GM23338 (cell line): ENCODE measurements at regions not wholly inside any gene's neighbourhood (a gene's known extent, or its start where the extent isn't known, plus 50 kb on each side); places are given as distances from the start of the nearest gene placed in this dataset.
A peak's percentile ranks its signal among the peaks of the same experiment; 100 is the strongest.

Source experiments
- ATAC-seq: fragments of 200-7000 bp; cut with Tn5 transposase; 3 replicates; pipeline ENCODE4 v1.9.1; 2020
- DNase-seq: peaks from one replicate; pipeline ENCODE4 v3.0.0-alpha.2; 2015; ENCODE audit warnings: low spot score
- H2AFZ ChIP-seq: fragments of 200-600 bp; sonication (generic); 2 replicates; pipeline ENCODE4 v1.8.0; 2016; ENCODE audit warnings: antibody characterized with exemption, mild to moderate bottlenecking, moderate library complexity
- H3F3A ChIP-seq: fragments of 200-600 bp; sonication (generic); replicated peaks from 2 replicates; pipeline ENCODE4 v1.8.0; 2017; ENCODE audit warnings: antibody characterized with exemption, mixed run types, low read depth
- H3K27ac ChIP-seq: fragments of 200-600 bp; sonication (generic); 2 replicates; pipeline ENCODE4 v1.6.1; 2016; ENCODE audit warnings: low read depth
- H3K27me3 ChIP-seq: fragments of 200-600 bp; sonication (generic); 2 replicates; pipeline ENCODE4 v1.8.0; 2016; ENCODE audit warnings: mild to moderate bottlenecking, mixed run types, moderate library complexity; ENCODE audit not compliant: insufficient read depth
- H3K36me3 ChIP-seq: fragments of 200-600 bp; sonication (generic); 2 replicates; pipeline ENCODE4 v1.8.0; 2016; ENCODE audit warnings: mild to moderate bottlenecking; ENCODE audit not compliant: insufficient read depth
- H3K4me1 ChIP-seq: fragments of 200-600 bp; sonication (generic); 2 replicates; pipeline ENCODE4 v1.8.0; 2016; ENCODE audit warnings: mild to moderate bottlenecking, moderate library complexity; ENCODE audit not compliant: insufficient read depth
- H3K4me2 ChIP-seq: fragments of 200-600 bp; sonication (generic); 2 replicates; pipeline ENCODE4 v1.7.1; 2017; ENCODE audit warnings: mixed run types
- H3K4me3 ChIP-seq: fragments of 200-600 bp; sonication (generic); 2 replicates; pipeline ENCODE4 v1.6.1; 2016; ENCODE audit warnings: mixed run types
- H3K79me2 ChIP-seq: fragments of 200-600 bp; sonication (generic); replicated peaks from 2 replicates; pipeline ENCODE4 v1.8.0; 2017; ENCODE audit warnings: mild to moderate bottlenecking; ENCODE audit not compliant: insufficient read depth
- H3K9me2 ChIP-seq: fragments of 200-600 bp; sonication (generic); 2 replicates; pipeline ENCODE4 v1.8.0; 2017; ENCODE audit not compliant: insufficient read depth
- H4K20me1 ChIP-seq: fragments of 200-600 bp; sonication (generic); replicated peaks from 2 replicates; pipeline ENCODE4 v1.8.0; 2017; ENCODE audit warnings: mild to moderate bottlenecking; ENCODE audit not compliant: insufficient read depth
- H3K27ac Mint-ChIP-seq: 2 replicates; pipeline ENCODE4 v1.8.0; 2020; ENCODE audit warnings: inconsistent platforms, mild to moderate bottlenecking, moderate library complexity, mixed read lengths
- H3K27me3 Mint-ChIP-seq: 3 replicates; pipeline ENCODE4 v1.8.0; 2022; ENCODE audit warnings: low read depth, mild to moderate bottlenecking, moderate library complexity, mixed read lengths, inconsistent platforms; ENCODE audit not compliant: insufficient read depth, poor library complexity
- H3K36me3 Mint-ChIP-seq: 3 replicates; pipeline ENCODE4 v1.8.0; 2021; ENCODE audit warnings: low read depth, mild to moderate bottlenecking, inconsistent platforms, moderate library complexity, mixed read lengths
- H3K4me1 Mint-ChIP-seq: 3 replicates; pipeline ENCODE4 v1.8.0; 2020; ENCODE audit warnings: mild to moderate bottlenecking, inconsistent platforms, mixed read lengths
- H3K4me3 Mint-ChIP-seq: 3 replicates; pipeline ENCODE4 v1.8.0; 2021; ENCODE audit warnings: moderate library complexity, mild to moderate bottlenecking, inconsistent platforms, mixed read lengths
- H3K9me3 Mint-ChIP-seq: 3 replicates; pipeline ENCODE4 v1.8.0; 2020; ENCODE audit warnings: moderate library complexity, mild to moderate bottlenecking, inconsistent platforms, mixed read lengths
- CREB1 ChIP-seq: fragments of 250-450 bp; sonication (Bioruptor Pico); IDR thresholded peaks from 2 replicates; pipeline ENCODE4 v1.5.0; 2020; ENCODE audit warnings: low read depth, mild to moderate bottlenecking, moderate library complexity
- JUNB ChIP-seq: IDR thresholded peaks from one replicate; pipeline ENCODE4 v1.6.1; 2016; ENCODE audit warnings: antibody characterized with exemption; ENCODE audit not compliant: unreplicated experiment
- NANOG ChIP-seq: IDR thresholded peaks from 2 replicates; pipeline ENCODE4 v1.6.1; 2016; ENCODE audit warnings: antibody characterized with exemption, borderline replicate concordance
- POLR2AphosphoS5 ChIP-seq: IDR thresholded peaks from 2 replicates; pipeline ENCODE4 v1.6.1; 2016; ENCODE audit warnings: antibody characterized with exemption, low read depth
- STAT1 ChIP-seq: IDR thresholded peaks from one replicate; pipeline ENCODE4 v1.6.1; 2016; ENCODE audit warnings: antibody characterized with exemption; ENCODE audit not compliant: unreplicated experiment
- ZNF114 ChIP-seq: fragments of 250-450 bp; sonication (Bioruptor Pico); IDR thresholded peaks from 2 replicates; pipeline ENCODE4 v1.5.0; 2020; ENCODE audit warnings: mild to moderate bottlenecking, moderate library complexity
- ZNF331 ChIP-seq: fragments of 250-450 bp; sonication (Bioruptor Pico); IDR thresholded peaks from 2 replicates; pipeline ENCODE4 v1.5.0; 2020; ENCODE audit warnings: low read depth, mild to moderate bottlenecking, moderate library complexity
- TF ChIP-seq, protein P1 (sequence below): IDR thresholded peaks from one replicate; pipeline ENCODE4 v1.6.1; 2018; ENCODE audit warnings: antibody characterized with exemption; ENCODE audit not compliant: unreplicated experiment
- TF ChIP-seq, protein P2 (sequence below): IDR thresholded peaks from 2 replicates; pipeline ENCODE4 v1.6.1; 2016; ENCODE audit warnings: antibody characterized with exemption

GRCh38 chr6:90758741-90759140 is 171.9 kb upstream of the MAP3K7 start:
- Histone ChIP-seq H3K9me2 (no peaks in the 10 kb centered on the region), H2AFZ (no peak overlapping the region), H3K79me2 (no peaks in the 10 kb centered on the region), H4K20me1 (no peaks in the 10 kb centered on the region), H3K4me3 (no peak overlapping the region), H3F3A (no peaks in the 10 kb centered on the region), H3K4me2 (no peak overlapping the region), H3K4me1 (peaks cover 4% of the 10 kb centered on the region; the same call in 1 of the 2 replicates), H3K36me3 (no peaks in the 10 kb centered on the region), H3K27me3 (no peaks in the 10 kb centered on the region), H3K27ac (no peak overlapping the region)
- DNase-seq (peak; percentile 33), ATAC-seq (peak; percentile 73)
- Mint-ChIP-seq H3K36me3 (no peaks in the 10 kb centered on the region), H3K27ac (no peak overlapping the region), H3K27me3 (no peaks in the 10 kb centered on the region), H3K4me3 (no peak overlapping the region), H3K9me3 (no peaks in the 10 kb centered on the region), H3K4me1 (peaks cover 6% of the 10 kb centered on the region; the same call in 2 of the 3 replicates)
- TF ChIP-seq, protein P1, sequence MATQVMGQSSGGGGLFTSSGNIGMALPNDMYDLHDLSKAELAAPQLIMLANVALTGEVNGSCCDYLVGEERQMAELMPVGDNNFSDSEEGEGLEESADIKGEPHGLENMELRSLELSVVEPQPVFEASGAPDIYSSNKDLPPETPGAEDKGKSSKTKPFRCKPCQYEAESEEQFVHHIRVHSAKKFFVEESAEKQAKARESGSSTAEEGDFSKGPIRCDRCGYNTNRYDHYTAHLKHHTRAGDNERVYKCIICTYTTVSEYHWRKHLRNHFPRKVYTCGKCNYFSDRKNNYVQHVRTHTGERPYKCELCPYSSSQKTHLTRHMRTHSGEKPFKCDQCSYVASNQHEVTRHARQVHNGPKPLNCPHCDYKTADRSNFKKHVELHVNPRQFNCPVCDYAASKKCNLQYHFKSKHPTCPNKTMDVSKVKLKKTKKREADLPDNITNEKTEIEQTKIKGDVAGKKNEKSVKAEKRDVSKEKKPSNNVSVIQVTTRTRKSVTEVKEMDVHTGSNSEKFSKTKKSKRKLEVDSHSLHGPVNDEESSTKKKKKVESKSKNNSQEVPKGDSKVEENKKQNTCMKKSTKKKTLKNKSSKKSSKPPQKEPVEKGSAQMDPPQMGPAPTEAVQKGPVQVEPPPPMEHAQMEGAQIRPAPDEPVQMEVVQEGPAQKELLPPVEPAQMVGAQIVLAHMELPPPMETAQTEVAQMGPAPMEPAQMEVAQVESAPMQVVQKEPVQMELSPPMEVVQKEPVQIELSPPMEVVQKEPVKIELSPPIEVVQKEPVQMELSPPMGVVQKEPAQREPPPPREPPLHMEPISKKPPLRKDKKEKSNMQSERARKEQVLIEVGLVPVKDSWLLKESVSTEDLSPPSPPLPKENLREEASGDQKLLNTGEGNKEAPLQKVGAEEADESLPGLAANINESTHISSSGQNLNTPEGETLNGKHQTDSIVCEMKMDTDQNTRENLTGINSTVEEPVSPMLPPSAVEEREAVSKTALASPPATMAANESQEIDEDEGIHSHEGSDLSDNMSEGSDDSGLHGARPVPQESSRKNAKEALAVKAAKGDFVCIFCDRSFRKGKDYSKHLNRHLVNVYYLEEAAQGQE = no peak
- TF ChIP-seq NANOG (no peak), STAT1 (no peak), CREB1 (CRISPR knock-in tag) (no peak), POLR2AphosphoS5 (no peak), ZNF114 (CRISPR knock-in tag) (no peak), JUNB (no peak)
- TF ChIP-seq, protein P2, sequence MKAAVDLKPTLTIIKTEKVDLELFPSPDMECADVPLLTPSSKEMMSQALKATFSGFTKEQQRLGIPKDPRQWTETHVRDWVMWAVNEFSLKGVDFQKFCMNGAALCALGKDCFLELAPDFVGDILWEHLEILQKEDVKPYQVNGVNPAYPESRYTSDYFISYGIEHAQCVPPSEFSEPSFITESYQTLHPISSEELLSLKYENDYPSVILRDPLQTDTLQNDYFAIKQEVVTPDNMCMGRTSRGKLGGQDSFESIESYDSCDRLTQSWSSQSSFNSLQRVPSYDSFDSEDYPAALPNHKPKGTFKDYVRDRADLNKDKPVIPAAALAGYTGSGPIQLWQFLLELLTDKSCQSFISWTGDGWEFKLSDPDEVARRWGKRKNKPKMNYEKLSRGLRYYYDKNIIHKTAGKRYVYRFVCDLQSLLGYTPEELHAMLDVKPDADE = no peak

DNA sequence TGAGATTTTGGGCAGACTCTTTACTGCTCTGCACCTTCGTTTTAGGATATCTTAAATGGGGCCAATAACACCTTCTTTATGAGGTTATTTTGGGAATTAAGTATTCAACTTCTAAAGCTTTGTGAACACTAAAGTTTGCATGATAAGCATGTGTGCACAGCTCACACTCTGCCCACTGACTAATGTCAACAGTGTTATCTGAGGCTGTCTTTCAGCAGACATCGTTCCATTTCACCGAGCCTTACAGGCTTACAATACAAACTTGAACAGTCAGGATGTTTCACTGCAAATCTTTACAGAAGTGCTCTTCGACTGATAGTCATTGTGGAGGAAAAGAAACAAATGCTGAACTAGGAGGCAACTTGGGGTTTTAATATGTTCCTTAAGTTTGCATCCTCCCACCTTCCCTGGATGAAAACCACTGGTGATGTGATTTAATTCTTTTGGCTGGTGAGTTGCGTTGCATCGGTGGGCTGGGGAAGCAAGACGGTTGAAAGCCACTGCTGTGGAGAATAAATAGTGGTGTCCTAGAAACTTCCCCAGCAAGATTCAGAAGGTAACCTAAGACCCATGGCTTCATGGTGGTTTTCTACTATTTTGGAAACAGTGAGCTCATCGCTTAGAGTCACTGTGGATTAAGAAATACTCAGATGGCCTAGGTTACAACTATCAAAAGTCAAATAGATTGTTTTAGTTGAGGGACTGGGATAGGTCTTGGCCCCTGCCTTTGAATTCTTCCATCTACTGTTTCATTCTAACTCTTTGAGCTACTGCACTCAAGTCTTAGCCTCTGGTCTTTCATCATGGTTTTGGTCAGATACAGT is 167.2 kb upstream of the MAP3K7 start:
- peaks cover 1% of the 10 kb centered on the region for H3K27me3 Mint-ChIP-seq
- peaks cover 1% of the 10 kb centered on the region; the same call in 1 of the 2 replicates for H3K4me1 ChIP-seq
- no peaks in the 10 kb centered on the region for H3K36me3 Mint-ChIP-seq
- no peaks in the 10 kb centered on the region for H3K9me3 Mint-ChIP-seq
- H2AFZ ChIP-seq = no peak overlapping the region
- no peaks in the 10 kb centered on the region for H3F3A ChIP-seq
- H3K79me2 ChIP-seq = no peaks in the 10 kb centered on the region
- H3K27ac Mint-ChIP-seq = no peak overlapping the region
- H3K4me3 ChIP-seq = no peak overlapping the region
- ATAC-seq (no peak), DNase-seq (no peak)
- H3K27ac ChIP-seq = no peak overlapping the region
- no peaks in the 10 kb centered on the region for H3K36me3 ChIP-seq
- H3K4me2 ChIP-seq = no peak overlapping the region
- H3K9me2 ChIP-seq = no peaks in the 10 kb centered on the region
- TF ChIP-seq JUNB (no peak), ZNF331 (CRISPR knock-in tag) (no peak)
- TF ChIP-seq, protein P2 = no peak
- TF ChIP-seq, protein P1 = no peak
- H4K20me1 ChIP-seq = no peaks in the 10 kb centered on the region
- no peaks in the 10 kb centered on the region for H3K27me3 ChIP-seq
- no peak overlapping the region for H3K4me3 Mint-ChIP-seq
- H3K4me1 Mint-ChIP-seq = peaks cover 5% of the 10 kb centered on the region; the same call in 2 of the 3 replicates
